Breast epithelium (tissue), 3 donors: ENCODE measurements at regions not wholly inside any gene's neighbourhood (a gene's known extent, or its start where the extent isn't known, plus 50 kb on each side); places are given as distances from the start of the nearest gene placed in this dataset.

Experiments
- CTCF ChIP-seq, 3 donors: fragments of 450-650 bp; IDR thresholded peaks; one replicate each; pipeline ENCODE4 v1.5.1; 2016 to 2017; ENCODE audit warnings: antibody characterized with exemption in 3 of 3, mild to moderate bottlenecking in 3 of 3, moderate library complexity in 3 of 3
- POLR2A ChIP-seq: fragments of 450-650 bp; IDR thresholded peaks from one replicate; pipeline ENCODE4 v1.6.1; 2016; ENCODE audit warnings: antibody characterized with exemption, mild to moderate bottlenecking, moderate library complexity

GRCh38 chr14:49408187-49408933 is 177.8 kb downstream of the RPS29 start:
- TF ChIP-seq CTCF (IDR thresholded peaks at IDR 0.05), result no peak
- no peak for TF ChIP-seq POLR2A
